Renal cortical epithelial cell (primary cell): ENCODE measurements at regions not wholly inside any gene's neighbourhood (a gene's known extent, or its start where the extent isn't known, plus 50 kb on each side); places are given as distances from the start of the nearest gene placed in this dataset.
A peak's percentile ranks its signal among the peaks of the same experiment; 100 is the strongest.
"Not testable (repeated sequence)": the region's sequence is repeated elsewhere in the genome, so short reads cannot be mapped to it uniquely, and the experiment has no call there.

ENCODE experiments used
- DNase-seq: peaks from one replicate; pipeline ENCODE4 v3.0.0-alpha.2; 2011; ENCODE audit warnings: low read depth

DNA sequence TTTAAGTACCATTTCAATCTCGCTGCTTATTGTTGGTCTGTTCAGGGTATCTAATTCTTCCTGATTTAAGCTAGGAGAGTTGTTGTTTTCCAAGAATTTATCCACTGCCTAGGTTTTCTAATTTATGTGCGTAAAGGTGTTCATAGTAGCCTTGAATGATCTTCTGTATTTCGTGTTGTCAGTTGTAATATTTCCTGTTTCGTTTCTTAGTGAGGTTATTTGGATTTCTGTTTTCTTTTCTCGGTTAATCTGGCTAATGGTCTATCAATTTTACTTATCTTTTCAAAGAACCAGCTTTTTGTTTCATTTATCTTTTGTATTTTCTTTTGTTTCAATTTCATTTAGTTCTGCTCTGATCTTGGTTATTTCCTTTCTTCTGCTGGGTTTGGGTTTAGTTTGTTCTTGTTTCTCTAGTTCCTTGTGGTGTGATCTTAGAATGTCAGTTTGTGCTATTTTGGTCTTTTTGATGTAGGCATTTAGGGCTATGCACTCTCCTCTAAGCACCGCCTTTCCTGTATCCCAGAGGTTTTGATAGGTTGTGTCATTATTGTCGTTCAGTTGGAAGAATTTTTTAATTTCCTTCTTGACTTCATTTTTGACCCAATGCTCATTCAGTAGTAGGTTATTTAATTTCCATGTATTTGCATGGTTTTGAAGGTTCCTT is 92.5 kb upstream of the CSRP2 start:
- not testable (repeated sequence) for DNase-seq

DNA sequence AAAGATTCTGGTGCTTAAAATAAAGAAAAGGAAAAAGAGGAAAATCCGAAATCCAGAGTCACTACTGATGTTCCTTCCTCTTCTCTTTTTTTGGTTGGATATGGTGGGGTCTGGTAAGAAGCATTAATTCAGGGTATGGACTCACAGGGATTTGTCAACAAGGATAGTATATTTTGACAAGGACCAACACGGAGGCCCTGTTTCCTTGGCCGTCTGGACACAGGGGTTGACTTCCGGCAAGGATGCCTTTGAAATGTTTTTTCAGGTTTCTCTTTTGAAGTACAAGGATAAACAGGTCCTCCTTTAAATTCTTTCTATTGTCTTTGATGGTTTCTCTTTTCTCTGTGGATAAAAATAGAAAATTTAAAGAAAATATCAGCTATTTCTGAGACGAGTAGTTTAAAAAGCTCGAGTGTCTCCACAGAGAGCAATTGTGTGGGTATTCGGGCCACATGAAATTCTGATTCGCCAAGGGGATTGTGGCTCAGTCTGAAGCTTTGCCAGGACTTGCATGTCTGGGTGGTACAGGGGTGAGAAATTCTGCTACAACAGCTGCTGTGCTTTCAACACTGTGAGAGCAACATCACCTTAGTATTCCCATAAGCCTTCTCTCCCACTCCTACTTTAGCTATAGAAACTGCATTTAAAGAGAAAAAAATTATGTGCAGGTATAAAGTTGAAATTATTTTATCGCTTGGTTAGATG is 88.5 kb upstream of the CSRP2 start:
- no peak for DNase-seq

DNA sequence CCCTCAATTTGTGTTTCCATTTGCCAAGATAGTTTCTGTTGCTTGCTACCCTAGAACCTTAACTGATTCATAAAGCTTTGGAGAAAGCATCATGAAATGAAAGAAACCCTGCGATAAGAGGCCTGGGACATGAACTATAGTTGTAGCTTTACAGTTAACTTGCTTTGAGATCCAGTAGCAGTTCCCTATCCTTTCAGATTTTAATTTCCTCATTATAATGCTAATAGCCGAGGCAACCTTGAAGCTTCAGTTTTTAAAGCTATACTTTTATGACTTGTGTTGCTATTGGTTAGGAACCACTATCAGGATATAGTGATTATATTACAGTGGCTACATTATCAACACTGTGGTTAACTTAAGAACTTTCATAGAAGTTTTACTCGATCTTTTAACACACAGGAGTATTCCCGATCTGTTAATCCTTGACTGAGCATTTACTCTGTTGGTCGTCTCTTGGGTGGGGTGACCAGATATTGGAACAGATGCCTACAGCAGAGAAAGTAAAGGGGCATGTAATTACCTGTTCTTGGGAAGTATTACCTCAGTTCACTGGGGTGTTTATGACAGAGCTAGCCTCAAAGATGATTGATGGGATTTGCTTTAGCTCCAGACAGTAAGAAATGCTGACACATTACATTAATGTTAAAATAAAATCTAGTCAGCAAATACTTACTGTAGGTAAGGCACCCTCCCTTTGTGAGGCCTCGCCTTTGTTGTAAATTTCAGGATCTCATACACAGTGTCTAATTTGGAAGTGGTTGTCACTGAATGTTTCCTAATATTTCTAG is 86.2 kb upstream of the CSRP2 start:
- DNase-seq = no peak

DNA sequence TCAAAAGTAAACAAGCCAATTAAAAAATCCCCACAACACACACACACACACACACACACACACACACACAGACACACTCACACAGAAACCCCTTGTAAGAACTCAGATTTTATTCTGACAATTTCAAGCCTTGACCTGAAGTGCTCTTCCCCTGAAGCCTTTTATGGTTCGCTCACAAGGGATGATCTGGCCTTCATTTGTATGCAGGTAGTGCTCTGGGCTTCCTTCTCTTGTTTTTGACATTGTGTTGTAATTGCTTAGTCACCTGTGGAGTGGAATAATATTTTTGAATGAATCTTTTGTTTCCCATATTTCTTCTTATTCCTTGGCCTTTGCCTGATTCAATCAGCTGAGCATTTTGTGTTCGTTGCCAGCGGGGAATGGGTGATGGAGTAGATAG is 83.3 kb upstream of the CSRP2 start:
- peak; percentile 26 for DNase-seq

DNA sequence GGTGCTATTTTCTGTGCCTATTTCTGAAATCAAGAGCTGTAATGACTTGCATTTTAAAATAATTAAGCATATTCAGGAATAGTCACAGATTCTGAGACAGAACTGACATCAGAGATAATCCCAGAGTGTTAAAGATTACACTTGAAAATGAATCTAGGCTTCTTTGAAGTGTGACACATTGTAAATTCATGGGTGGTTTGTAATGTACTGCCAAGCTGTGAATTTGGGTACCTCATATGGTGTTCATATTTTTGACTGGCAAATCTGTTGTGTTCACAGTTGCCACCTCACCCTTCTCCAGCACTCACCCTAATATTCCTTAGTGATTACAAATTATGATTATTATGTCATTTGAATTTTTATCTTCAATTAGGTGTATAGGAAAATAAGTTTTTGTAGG is 78.5 kb upstream of the CSRP2 start:
- no peak for DNase-seq

DNA sequence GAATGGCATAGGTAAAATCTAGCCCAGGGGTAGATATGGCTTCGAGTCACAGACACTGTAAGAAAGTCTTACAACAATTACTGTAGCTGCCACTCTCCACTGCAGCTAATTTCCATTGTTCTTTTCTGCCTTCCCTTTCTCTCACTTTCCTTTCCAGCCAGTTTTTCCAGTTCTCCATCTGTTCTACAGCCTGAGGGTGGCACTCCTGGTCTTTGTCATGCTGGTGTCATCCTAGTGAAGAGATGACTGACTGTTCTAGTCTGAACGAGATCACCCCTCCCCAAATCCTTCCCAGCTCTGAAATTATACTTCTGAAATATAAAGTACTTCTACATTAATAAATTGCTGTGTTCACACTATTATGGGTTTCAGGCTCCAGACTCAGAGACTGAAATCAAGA is 74.2 kb upstream of the CSRP2 start:
- DNase-seq = no peak

DNA sequence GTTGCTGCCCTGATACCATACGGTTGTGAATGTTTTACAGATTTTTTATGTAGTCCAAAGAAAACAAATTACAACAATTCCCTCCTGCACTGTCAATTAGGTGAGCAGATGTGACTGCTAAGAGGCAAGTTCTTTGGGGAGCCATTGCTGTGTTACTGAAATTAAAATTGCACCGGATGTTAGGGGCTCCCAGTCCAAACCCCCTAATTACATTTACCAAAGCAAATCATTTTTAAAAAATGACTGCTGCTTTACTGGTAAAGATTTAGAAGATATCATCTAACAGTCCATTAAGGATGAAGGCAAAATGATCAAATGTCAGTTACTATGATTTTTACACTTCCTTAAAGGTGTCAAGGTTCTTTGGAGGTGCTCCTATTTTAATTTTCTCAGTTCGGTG is 70.1 kb upstream of the CSRP2 start:
- DNase-seq = no peak

DNA sequence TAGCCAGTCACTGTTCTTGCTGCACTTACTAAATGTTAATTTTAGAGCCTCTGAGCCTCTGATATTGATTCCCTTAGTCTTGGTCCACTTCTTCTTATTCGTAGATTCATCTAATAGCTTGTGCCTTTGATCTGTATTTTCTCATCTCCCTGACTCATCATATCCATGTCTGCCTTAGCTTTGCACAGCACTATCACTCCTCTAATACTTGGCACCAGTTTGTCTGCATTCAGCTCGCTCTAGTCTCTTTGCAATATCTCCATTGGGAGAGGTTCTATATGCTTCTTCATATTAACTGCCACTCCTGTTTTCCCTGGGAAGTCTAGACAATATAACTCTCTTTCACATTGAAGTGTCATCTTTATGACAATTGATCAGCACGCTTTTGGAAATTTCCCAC is 68.5 kb upstream of the CSRP2 start:
- no peak for DNase-seq

DNA sequence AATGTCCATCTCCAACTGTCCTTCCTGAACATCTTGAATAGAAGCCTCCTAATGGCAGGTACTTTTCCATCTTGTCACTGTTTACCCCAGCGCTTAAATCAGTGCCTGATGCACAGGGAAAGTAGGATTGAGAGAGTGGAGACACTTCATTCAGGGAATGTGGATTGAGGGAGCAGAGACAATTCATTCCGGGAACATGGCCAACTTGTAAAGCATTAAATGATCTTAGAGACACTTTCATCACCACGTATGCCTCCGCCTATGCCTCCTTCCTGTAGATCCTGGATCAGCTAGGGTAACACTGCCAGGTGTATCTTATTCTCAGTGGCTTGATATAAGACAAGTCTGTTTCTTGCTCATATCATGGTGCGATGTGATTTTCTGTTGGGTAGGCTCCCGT is 67.6 kb upstream of the CSRP2 start:
- DNase-seq = peak; percentile 32

DNA sequence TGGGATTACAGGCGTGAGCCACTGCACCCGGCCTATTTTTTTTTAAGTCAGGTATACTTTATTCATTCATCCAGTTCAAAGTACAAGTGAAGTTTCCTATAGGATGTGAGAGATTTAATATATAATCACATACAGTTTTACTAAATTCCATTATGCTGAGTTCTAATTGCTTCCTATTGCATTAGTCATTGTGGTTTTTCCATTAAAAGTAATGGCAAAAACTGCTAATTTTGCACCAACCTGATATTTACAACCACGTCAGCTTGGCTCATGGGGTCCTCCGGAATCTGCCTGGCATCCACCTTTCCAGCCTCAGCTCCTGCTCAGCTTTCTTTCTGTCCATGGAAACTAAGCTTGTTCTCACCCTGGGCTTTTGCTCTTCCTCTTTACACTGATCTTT is 67.0 kb upstream of the CSRP2 start:
- peak; percentile 49 for DNase-seq

DNA sequence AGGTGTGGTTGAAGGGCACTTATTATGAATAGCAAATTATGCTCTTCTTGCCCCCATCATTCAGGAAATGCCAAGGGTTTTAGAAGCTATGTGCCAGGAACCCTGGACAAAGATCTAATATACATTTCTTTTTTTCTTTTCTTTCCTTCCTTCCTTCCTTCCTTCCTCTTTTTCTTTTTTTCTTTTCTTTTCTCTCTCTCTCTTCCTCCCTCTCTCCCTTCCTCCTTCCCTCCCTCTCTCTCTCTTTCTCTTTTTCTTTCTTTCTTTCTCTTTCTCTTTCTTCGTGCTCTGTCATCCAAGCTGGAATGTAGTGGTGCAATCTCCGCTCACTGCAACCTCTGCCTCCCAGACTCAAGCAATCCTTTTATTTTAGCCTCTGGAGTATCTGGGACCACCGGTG is 66.1 kb upstream of the CSRP2 start:
- no peak for DNase-seq

DNA sequence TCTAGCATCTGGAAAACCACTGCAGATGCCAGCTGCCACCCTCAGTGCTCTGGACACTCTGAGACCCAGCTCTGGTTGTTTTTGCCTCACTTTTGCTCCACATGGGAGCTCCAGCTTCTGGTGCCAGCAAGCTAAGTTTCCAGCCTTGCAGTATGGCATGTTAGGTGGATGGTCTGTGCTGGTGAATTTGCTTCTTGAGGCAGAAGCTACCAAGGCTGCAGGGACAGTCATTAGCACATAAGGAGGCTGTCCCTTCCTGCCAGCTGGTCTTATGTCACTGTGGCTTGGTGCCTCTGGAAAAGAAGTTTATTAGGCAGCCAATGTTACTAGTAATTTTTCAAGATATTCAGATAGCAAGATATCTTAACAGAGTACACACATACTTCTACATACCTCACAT is 64.2 kb upstream of the CSRP2 start:
- DNase-seq = no peak

DNA sequence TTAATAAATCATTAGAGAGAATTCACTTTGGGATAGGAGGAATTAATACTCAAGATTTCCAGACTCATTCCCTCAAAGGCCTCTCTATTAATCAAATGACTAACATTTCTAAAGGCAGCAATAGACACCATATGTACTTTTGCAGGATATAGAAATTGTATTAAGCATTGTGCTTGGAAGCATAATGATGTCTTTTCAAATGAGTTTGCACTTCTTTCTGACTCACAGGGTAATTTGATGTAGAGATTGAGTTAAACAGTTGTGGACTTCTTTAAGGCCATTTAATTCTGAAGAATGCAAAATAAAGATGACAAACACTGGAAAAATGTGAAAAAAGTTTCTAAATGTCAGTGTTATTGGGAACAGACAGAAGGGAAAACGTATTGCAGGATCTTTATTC is 63.4 kb upstream of the CSRP2 start:
- peak; percentile 66 for DNase-seq

DNA sequence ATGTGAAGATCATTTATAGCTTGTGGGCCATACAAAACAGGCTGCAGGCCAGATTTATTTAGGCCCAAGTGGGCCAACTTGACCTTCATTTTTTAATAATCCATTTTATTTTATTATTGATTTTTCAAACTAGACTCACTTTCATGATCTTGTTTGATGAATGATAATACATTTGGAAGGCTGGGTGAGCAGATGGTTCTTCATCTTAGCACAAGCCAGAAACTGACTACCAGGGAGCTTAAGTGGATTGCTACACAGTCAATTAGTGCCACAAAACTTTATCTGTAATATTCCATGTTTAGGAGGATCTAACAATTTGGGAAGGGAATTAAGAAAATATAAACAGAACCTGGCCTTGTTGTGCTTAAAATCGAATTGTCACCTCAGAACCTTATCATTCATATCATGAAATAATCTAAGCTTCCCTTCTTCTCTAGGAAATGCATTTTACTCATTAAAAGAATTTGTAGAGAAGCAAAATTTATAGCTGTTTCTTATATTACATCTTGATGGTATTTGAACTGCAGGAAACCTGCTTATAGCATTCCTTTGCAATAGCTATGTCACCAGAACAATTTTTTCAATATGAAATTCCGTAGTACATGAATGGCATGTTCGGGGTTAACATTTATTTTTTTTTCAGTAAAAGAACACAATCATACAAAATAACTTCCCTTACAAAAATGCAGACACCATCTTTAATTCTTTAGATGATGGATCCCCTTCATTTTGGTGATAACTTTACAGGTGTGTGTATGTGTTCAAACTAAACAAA is 62.0 kb upstream of the CSRP2 start:
- DNase-seq = no peak

DNA sequence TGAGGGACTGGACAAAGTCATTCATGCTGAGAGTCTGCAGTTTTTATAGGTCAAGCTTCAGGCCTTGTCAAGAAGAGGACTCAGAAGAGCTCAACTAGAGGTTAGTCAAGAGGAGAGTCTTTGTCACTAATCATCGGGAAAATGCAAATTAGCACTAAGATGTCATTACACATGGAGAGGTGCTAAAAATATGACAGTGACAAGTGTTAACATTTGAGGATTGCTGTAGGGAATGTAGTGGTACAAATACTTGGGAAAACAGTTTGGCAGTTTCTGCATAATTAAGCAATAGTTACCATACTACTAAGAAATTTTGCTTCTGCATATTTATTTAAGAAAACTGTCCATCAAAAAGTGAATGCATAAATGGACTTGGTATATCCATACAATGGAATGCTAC is 60.9 kb upstream of the CSRP2 start:
- DNase-seq = no peak

DNA sequence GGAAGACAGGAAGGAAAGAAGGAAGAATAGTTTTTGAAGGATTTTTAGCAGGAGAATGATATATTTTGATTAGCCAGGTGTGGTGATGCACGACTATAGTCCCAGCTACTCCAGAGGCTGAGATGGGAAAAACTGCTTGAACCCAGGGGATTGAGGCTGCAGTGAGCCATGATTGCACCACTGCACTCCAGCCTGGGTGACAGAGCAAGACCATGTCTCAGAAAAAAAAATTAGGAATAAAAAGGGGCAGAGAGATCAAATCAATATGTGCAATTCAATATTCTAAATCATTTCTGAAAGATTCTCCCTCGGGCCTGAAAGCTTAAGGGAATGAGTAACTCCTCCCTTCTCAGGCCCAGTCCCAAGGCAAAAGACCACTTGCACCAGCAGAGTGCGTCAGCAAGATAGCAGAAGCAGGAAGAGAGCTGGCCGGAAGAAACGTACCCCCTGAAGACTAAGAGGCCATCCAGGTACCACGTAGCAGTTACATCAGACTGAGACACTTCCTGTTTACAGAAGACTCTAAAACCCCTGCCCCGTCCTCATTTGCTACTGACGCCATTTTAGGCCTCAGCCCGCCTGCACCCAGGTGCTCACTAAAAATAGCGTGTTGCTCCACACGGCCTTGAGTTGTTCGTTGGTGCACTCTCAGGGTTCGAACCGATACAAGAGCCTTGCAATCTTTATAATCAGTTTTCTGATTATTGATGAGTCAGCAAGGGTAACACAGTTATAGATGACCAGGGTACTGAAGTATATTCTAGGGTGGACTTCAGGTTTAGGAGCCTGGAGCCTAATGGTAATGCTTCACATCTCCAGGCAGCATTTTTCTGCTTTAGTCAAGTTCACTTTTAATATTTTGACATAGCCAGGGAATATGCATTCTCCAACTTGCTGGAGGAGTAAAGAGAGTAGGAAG is 57.7 kb upstream of the CSRP2 start:
- DNase-seq = no peak

DNA sequence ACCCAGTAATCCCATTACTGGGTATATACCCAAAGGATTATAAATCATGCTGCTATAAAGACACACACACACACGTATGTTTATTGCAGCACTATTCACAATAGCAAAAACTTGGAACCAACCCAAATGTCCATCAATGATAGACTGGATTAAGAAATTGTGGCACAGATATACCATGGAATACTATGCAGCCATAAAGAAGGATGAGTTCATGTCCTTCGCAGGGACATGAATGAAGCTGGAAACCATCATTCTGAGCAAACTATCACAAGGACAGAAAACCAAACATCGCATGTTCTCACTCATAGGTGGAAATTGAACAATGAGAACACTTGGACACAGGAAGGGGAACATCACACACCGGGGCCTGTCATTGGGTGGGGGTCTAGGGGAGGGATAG is 54.6 kb upstream of the CSRP2 start:
- DNase-seq = not testable (repeated sequence)

DNA sequence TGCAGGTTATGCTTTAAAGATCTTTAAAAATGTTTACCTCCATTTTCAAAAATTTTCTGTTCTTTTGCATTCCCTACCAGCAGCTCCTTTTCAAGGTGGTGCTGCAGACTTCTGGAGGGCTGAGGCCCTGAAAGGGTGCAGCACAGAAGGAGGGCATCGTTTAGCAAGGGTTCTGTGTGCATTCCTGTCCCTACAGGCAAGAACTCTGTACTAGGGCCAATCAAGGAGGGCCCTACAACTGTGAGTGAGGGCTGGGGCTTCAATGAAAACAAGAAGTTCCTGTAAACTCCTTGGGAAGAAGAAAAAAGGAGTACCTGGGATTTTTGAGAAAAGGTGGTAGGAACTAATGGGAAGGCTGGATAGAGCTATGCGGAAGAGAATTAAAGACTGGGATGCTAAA is 50.7 kb upstream of the CSRP2 start:
- no peak for DNase-seq
